SU-DHL-6 (cell line): ENCODE measurements at regions not wholly inside any gene's neighbourhood (a gene's known extent, or its start where the extent isn't known, plus 50 kb on each side); places are given as distances from the start of the nearest gene placed in this dataset.

Experiments used
- H2AFZ ChIP-seq: fragments of 200-600 bp; sonication (generic); 2 replicates; pipeline ENCODE4 v1.6.1; 2014; ENCODE audit warnings: low read depth, mild to moderate bottlenecking, moderate library complexity, mixed read lengths, antibody characterized with exemption, low read length; ENCODE audit not compliant: severe bottlenecking
- H3F3A ChIP-seq: fragments of 200-600 bp; shearing (Covaris generic); 2 replicates; pipeline ENCODE4 v1.6.0; 2016; ENCODE audit warnings: antibody characterized with exemption, mild to moderate bottlenecking; ENCODE audit not compliant: insufficient read depth
- H3K27ac ChIP-seq: fragments of 200-600 bp; sonication (generic); 2 replicates; pipeline ENCODE4 v1.5.1; 2016; ENCODE audit warnings: low read depth, mild to moderate bottlenecking, low read length, moderate library complexity, mixed read lengths
- H3K27me3 ChIP-seq: fragments of 200-600 bp; sonication (generic), shearing (Covaris generic); 2 replicates; pipeline ENCODE4 v1.6.0; 2014; ENCODE audit warnings: mild to moderate bottlenecking, low read length
- H3K36me3 ChIP-seq: fragments of 200-600 bp; sonication (generic); 2 replicates; pipeline ENCODE4 v1.6.1; 2014; ENCODE audit warnings: mild to moderate bottlenecking, low read length, mixed read lengths
- H3K4me2 ChIP-seq: fragments of 300-600, 200-600 bp; shearing (Covaris generic), sonication (generic); 2 replicates; pipeline ENCODE4 v1.6.0; 2014; ENCODE audit warnings: low read length, low read depth, mild to moderate bottlenecking; ENCODE audit not compliant: poor library complexity, severe bottlenecking
- H3K4me3 ChIP-seq: fragments of 200-600 bp; sonication (generic); 2 replicates; pipeline ENCODE4 v1.5.1; 2014; ENCODE audit warnings: antibody characterized with exemption, low read length, mild to moderate bottlenecking, mixed read lengths; ENCODE audit not compliant: insufficient read depth, poor library complexity, severe bottlenecking
- H3K79me2 ChIP-seq: fragments of 200-600 bp; sonication (generic); 2 replicates; pipeline ENCODE4 v1.6.1; 2014; ENCODE audit warnings: mild to moderate bottlenecking, low read length, moderate library complexity; ENCODE audit not compliant: insufficient read depth
- H3K9ac ChIP-seq: fragments of 200-600 bp; sonication (generic); 2 replicates; pipeline ENCODE4 v1.7.0; 2014; ENCODE audit warnings: mild to moderate bottlenecking, low read length
- H3K9me2 ChIP-seq: fragments of 200-600 bp; sonication (generic); replicated peaks from 2 replicates; pipeline ENCODE4 v1.6.1; 2014; ENCODE audit warnings: low read length; ENCODE audit not compliant: insufficient read depth
- H3K9me3 ChIP-seq: fragments of 200-600 bp; sonication (generic); 2 replicates; pipeline ENCODE4 v1.6.1; 2014; ENCODE audit warnings: low read length, mixed read lengths; ENCODE audit not compliant: insufficient read depth
- H4K20me1 ChIP-seq: fragments of 200-600 bp; sonication (generic); 2 replicates; pipeline ENCODE4 v1.6.1; 2014; ENCODE audit warnings: low read depth, mild to moderate bottlenecking, antibody characterized with exemption, low read length, moderate library complexity, mixed read lengths
- EZH2phosphoT487 ChIP-seq: fragments of 200-600 bp; sonication (generic), shearing (Covaris generic); conservative IDR thresholded peaks from 2 replicates; pipeline ENCODE4 v1.6.1; 2018; ENCODE audit warnings: mild to moderate bottlenecking, antibody characterized with exemption, low read length, moderate library complexity, mixed read lengths
- TF ChIP-seq, protein P1 (sequence below): fragments of 200-600 bp; sonication (generic); IDR thresholded peaks from one replicate; pipeline ENCODE4 v1.5.1; 2017; ENCODE audit warnings: antibody characterized with exemption, mild to moderate bottlenecking, low read length, moderate library complexity; ENCODE audit not compliant: insufficient read depth, poor library complexity, severe bottlenecking

DNA sequence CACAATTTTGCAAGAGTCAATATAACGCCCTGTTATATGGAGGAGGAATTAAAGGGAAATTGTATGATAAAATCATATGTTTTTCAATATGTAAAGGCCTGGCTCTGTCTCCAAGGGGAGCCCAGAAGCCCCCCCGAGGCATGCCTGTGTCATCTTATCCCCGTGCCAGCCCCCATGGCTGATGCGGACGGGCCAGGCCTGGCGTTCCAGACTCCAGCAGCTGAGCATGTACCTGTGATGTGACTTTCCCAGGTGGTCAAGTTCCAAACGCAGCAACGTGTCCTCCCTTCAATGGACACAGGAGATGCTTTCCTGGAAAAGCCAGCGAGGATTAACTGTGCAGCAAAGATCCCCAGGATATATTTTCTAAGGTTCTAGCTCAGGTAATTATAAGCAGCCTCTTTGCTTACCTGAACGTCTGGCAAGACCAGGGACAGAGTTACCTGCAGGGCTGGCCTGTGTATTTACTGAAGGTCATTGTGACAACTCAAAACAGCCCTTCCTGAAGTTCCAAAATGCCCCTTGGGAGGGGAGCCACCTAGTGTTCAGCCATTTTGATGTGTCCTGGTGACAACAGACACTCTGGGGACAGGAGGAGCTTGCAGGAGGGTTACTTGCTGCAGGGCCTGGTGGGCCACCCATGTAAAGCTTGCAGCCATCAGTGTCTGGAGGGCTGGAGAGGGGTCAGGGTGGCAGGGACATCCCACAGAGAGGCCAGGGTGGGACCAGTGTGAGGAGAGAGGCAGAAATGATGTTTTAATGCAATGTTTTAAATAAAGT, 53.3 kb upstream of the RNU6ATAC start:
- H3K27me3 ChIP-seq = no peaks in the 10 kb centered on the region
- H3K4me2 ChIP-seq = no peak overlapping the region
- no peaks in the 10 kb centered on the region for H3K9me2 ChIP-seq
- H3F3A ChIP-seq = no peaks in the 10 kb centered on the region
- no peaks in the 10 kb centered on the region for H3K9me3 ChIP-seq
- H4K20me1 ChIP-seq = no peaks in the 10 kb centered on the region
- no peak overlapping the region for H2AFZ ChIP-seq
- H3K4me3 ChIP-seq = no peak overlapping the region
- H3K36me3 ChIP-seq = no peaks in the 10 kb centered on the region
- no peak for TF ChIP-seq EZH2phosphoT487
- TF ChIP-seq, protein P1, sequence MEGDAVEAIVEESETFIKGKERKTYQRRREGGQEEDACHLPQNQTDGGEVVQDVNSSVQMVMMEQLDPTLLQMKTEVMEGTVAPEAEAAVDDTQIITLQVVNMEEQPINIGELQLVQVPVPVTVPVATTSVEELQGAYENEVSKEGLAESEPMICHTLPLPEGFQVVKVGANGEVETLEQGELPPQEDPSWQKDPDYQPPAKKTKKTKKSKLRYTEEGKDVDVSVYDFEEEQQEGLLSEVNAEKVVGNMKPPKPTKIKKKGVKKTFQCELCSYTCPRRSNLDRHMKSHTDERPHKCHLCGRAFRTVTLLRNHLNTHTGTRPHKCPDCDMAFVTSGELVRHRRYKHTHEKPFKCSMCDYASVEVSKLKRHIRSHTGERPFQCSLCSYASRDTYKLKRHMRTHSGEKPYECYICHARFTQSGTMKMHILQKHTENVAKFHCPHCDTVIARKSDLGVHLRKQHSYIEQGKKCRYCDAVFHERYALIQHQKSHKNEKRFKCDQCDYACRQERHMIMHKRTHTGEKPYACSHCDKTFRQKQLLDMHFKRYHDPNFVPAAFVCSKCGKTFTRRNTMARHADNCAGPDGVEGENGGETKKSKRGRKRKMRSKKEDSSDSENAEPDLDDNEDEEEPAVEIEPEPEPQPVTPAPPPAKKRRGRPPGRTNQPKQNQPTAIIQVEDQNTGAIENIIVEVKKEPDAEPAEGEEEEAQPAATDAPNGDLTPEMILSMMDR = no peak
- no peaks in the 10 kb centered on the region for H3K79me2 ChIP-seq
- H3K9ac ChIP-seq = no peak overlapping the region
- no peak overlapping the region for H3K27ac ChIP-seq

DNA sequence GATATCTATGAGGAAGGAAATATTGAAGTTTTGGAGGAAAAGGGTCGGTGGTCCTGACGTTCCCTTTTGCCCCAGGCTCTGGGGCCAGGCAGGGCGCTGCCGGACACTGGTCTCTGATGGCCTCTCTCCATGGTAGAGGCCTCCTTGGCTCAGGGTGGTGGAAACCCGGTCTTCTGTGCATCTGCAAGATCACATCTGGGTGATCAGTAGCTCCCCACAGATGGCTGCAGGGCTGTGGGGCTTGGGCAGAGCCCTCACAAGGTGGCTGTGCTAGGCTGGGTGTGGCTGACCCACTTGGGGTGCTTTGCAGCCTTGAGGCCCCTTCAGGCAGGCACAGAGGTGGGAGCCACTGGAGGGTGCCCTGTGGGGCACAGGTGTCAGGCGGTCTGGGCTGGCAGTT, 53.9 kb upstream of the RNU6ATAC start:
- Histone ChIP-seq H3K4me2 (no peak overlapping the region), H3K36me3 (no peaks in the 10 kb centered on the region), H3K27me3 (no peaks in the 10 kb centered on the region), H2AFZ (no peak overlapping the region), H3K4me3 (no peak overlapping the region), H4K20me1 (no peaks in the 10 kb centered on the region), H3F3A (no peaks in the 10 kb centered on the region), H3K9ac (no peak overlapping the region), H3K79me2 (no peaks in the 10 kb centered on the region), H3K9me2 (no peaks in the 10 kb centered on the region), H3K27ac (no peak overlapping the region), H3K9me3 (no peaks in the 10 kb centered on the region)
- TF ChIP-seq, protein P1 = no peak
- no peak for TF ChIP-seq EZH2phosphoT487

DNA sequence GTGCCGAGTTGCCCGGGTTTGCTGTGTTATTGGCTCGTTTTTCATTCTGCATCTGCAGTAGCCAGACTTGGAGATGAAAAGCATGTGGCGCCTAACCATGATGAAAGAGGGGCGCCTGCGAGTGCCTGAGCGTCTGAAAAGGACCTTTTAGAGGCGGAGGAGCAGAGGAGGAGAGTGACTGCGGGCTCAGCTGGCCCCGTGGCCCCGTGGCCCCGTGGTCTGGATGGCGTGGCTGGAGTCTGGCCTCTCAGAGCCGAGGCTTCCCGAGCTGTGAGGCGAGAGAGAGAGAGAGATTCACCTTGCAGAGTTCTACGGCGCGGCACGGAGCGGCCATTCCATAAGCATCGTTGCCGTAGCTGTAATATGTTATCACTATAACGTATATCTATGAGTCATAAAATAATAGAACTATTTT, 55.3 kb upstream of the RNU6ATAC start:
- Histone ChIP-seq H3K27ac (no peak overlapping the region), H3K4me3 (no peak overlapping the region), H3K4me2 (no peak overlapping the region), H4K20me1 (no peaks in the 10 kb centered on the region), H3K9ac (no peak overlapping the region), H3K36me3 (no peaks in the 10 kb centered on the region), H2AFZ (no peak overlapping the region), H3K79me2 (no peaks in the 10 kb centered on the region), H3F3A (no peaks in the 10 kb centered on the region), H3K27me3 (no peaks in the 10 kb centered on the region), H3K9me2 (no peaks in the 10 kb centered on the region), H3K9me3 (no peaks in the 10 kb centered on the region)
- TF ChIP-seq, protein P1 = no peak
- TF ChIP-seq EZH2phosphoT487 = no peak
